ENCODE measurements at regions not wholly inside any gene's neighbourhood (a gene's known extent, or its start where the extent isn't known, plus 50 kb on each side); places are given as distances from the start of the nearest gene placed in this dataset.

DNA sequence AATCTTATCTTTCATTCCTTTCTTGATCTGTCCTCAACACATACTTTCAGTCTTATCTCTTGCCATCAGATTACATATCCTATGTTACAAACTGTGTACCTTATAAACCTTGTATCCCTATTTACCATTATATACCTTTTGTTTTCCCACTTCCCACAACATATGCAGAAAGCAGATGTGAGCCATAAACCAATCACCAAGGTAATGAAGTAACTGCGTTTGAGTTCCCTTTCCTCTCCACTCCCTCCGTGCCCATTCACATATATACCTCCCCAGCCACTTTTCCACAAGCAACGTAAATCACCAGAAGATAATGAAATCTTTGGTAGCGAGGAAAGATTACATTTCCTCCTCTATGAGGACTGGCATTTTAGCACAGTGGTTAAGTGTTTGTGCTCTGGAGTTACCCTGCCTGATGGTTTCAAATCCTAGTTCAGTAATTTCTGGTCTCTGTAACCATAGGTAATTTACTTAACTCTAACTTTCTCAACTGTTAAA, 55.5 kb upstream of the PHF14 start:
- no peak for TF ChIP-seq CTCF (conservative IDR thresholded peaks at IDR 0.05; ENCODE audit: low read depth, low read length)
- no peak for TF ChIP-seq MAFK (IDR thresholded peaks at IDR 0.05; ENCODE audit: low read depth, low read length)
- no peak for TF ChIP-seq CEBPB (IDR thresholded peaks at IDR 0.05; ENCODE audit: low read depth, low read length)
- TF ChIP-seq POLR2A (IDR thresholded peaks at IDR 0.05; ENCODE audit: low read depth, low read length), result no peak
- no peak for TF ChIP-seq FOS (IDR thresholded peaks at IDR 0.05; ENCODE audit: low read depth, low read length)
- no peak for TF ChIP-seq USF2 (IDR thresholded peaks at IDR 0.05; ENCODE audit: low read depth, low read length)
- no peak for TF ChIP-seq SMC3 (IDR thresholded peaks at IDR 0.05; ENCODE audit: low read depth, low read length)

Data from IMR-90 (cell line).